RWPE2 (cell line): ENCODE measurements at regions not wholly inside any gene's neighbourhood (a gene's known extent, or its start where the extent isn't known, plus 50 kb on each side); places are given as distances from the start of the nearest gene placed in this dataset.

Source experiments
- ATAC-seq: fragments of 200-7000 bp; cut with Tn5 transposase; 3 replicates; pipeline ENCODE4 v1.9.1; 2021; ENCODE audit warnings: low read depth
- DNase-seq: peaks from one replicate; pipeline ENCODE4 v3.0.0-alpha.2; 2020; ENCODE audit warnings: low spot score
- H3K27ac ChIP-seq: fragments of 450-650 bp; 2 replicates; pipeline ENCODE4 v1.5.1; 2017; ENCODE audit warnings: mild to moderate bottlenecking; ENCODE audit not compliant: poor library complexity, severe bottlenecking
- H3K27me3 ChIP-seq: fragments of 250-450 bp; sonication (Bioruptor Pico); 2 replicates; pipeline ENCODE4 v1.5.1; 2021; ENCODE audit warnings: mild to moderate bottlenecking, moderate library complexity; ENCODE audit not compliant: insufficient read depth, poor library complexity, severe bottlenecking
- H3K36me3 ChIP-seq: fragments of 250-450 bp; sonication (Bioruptor Pico); 2 replicates; pipeline ENCODE4 v1.5.1; 2020; ENCODE audit warnings: low read depth, mild to moderate bottlenecking, moderate library complexity
- H3K4me1 ChIP-seq: fragments of 250-450 bp; sonication (Bioruptor Pico); 2 replicates; pipeline ENCODE4 v1.5.1; 2021; ENCODE audit warnings: mild to moderate bottlenecking, moderate library complexity; ENCODE audit not compliant: insufficient read depth, poor library complexity, severe bottlenecking
- H3K4me3 ChIP-seq: fragments of 250-450 bp; sonication (Bioruptor Pico); 2 replicates; pipeline ENCODE4 v1.5.1; 2021; ENCODE audit warnings: mild to moderate bottlenecking, moderate library complexity; ENCODE audit not compliant: severe bottlenecking
- H3K9me3 ChIP-seq: fragments of 250-450 bp; sonication (Bioruptor Pico); 2 replicates; pipeline ENCODE4 v1.5.1; 2021; ENCODE audit warnings: mild to moderate bottlenecking, moderate library complexity; ENCODE audit not compliant: severe bottlenecking
- TF ChIP-seq, protein P1 (sequence below): fragments of 450-650 bp; IDR thresholded peaks from one replicate; pipeline ENCODE4 v1.5.1; 2017; ENCODE audit warnings: mild to moderate bottlenecking, moderate library complexity; ENCODE audit not compliant: poor library complexity, severe bottlenecking

GRCh38 chr5:116814626-116815385, 240.2 kb upstream of the SEMA6A start:
- no peaks in the 10 kb centered on the region for H3K9me3 ChIP-seq
- ATAC-seq = no peak
- H3K4me1 ChIP-seq = no peaks in the 10 kb centered on the region
- H3K27me3 ChIP-seq = no peaks in the 10 kb centered on the region
- no peak overlapping the region for H3K27ac ChIP-seq
- TF ChIP-seq, protein P1, sequence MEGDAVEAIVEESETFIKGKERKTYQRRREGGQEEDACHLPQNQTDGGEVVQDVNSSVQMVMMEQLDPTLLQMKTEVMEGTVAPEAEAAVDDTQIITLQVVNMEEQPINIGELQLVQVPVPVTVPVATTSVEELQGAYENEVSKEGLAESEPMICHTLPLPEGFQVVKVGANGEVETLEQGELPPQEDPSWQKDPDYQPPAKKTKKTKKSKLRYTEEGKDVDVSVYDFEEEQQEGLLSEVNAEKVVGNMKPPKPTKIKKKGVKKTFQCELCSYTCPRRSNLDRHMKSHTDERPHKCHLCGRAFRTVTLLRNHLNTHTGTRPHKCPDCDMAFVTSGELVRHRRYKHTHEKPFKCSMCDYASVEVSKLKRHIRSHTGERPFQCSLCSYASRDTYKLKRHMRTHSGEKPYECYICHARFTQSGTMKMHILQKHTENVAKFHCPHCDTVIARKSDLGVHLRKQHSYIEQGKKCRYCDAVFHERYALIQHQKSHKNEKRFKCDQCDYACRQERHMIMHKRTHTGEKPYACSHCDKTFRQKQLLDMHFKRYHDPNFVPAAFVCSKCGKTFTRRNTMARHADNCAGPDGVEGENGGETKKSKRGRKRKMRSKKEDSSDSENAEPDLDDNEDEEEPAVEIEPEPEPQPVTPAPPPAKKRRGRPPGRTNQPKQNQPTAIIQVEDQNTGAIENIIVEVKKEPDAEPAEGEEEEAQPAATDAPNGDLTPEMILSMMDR = no peak
- no peaks in the 10 kb centered on the region for H3K36me3 ChIP-seq
- no peak overlapping the region for H3K4me3 ChIP-seq
- no peak for DNase-seq

- TF ChIP-seq, protein P1 = no peak
- Histone ChIP-seq H3K4me1 (no peaks in the 10 kb centered on the region), H3K27me3 (no peaks in the 10 kb centered on the region), H3K36me3 (no peaks in the 10 kb centered on the region), H3K9me3 (no peaks in the 10 kb centered on the region), H3K27ac (no peak overlapping the region), H3K4me3 (no peak overlapping the region)
- ATAC-seq (no peak), DNase-seq (no peak)
These were observed 239.3 kb upstream of the SEMA6A start for GRCh38 chr5:116813906-116814305.

DNA sequence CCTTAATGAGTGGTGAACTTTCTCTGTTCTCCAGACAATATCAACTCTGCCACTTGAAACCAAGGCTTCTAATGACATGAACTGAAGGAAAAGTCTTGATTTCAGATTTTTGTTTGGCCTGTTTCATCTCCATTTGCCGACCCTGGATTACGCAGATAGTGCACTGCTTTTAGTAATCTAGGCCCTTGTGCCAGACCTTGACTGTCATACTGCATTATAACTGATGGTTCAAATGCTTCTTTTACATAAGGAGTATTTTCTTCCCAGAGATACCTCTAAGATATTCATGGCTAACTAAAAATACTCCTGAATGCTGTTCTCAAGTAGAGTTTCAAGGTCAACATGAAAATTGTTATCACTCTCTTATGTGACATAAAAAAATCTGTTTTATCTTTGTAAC, 238.7 kb upstream of the SEMA6A start:
- Histone ChIP-seq H3K27me3 (no peaks in the 10 kb centered on the region), H3K27ac (no peak overlapping the region), H3K36me3 (no peaks in the 10 kb centered on the region), H3K4me3 (no peak overlapping the region), H3K9me3 (no peaks in the 10 kb centered on the region), H3K4me1 (no peaks in the 10 kb centered on the region)
- ATAC-seq (no peak), DNase-seq (no peak)
- TF ChIP-seq, protein P1 = no peak

DNA sequence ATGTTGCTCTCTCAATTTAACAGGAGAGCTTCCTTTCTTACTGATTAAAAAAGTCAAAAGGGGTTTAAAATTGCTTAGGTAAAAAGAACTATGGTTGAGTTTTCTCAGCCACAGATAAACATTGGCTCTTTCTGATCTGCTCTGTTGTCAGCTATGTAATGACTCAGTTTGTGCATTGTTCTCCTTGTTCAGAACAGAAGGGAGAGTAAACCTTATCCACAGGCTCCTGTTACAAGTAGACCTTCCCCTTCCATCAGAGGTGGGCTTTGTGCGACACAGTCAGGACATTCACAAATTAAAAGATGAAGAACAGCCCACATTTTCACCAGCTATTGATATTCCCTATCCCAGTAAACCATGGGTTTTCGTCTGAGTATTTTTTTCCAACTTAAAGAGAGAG, 236.3 kb upstream of the SEMA6A start:
- Histone ChIP-seq H3K4me3 (no peak overlapping the region), H3K27me3 (no peaks in the 10 kb centered on the region), H3K4me1 (no peaks in the 10 kb centered on the region), H3K27ac (no peak overlapping the region), H3K9me3 (no peaks in the 10 kb centered on the region), H3K36me3 (no peaks in the 10 kb centered on the region)
- ATAC-seq (no peak), DNase-seq (no peak)
- TF ChIP-seq, protein P1 = no peak

DNA sequence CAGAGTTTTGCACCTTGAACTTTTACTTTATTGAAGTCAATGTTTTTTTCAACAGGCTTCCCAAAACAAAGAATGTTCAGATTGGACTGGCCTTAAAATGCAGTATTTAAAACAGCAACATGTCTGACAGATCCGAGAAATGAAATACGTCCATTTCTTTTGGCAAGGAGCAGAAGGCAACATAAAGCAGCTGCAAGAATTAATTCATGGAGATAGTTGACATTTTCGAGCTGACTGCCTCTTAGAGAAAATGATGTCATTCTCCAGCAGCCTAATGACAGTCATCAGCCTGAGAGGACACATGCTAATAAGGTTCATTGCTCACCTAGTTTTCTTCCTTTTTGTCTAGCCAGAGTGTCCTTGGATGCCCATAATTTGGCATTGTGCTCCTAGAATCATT, 232.2 kb upstream of the SEMA6A start:
- H3K4me1 ChIP-seq = no peaks in the 10 kb centered on the region
- H3K4me3 ChIP-seq = no peak overlapping the region
- DNase-seq (no peak), ATAC-seq (no peak)
- H3K27ac ChIP-seq = no peak overlapping the region
- H3K27me3 ChIP-seq = no peaks in the 10 kb centered on the region
- no peaks in the 10 kb centered on the region for H3K36me3 ChIP-seq
- TF ChIP-seq, protein P1 = no peak
- H3K9me3 ChIP-seq = no peaks in the 10 kb centered on the region
